ENCODE measurements at regions not wholly inside any gene's neighbourhood (a gene's known extent, or its start where the extent isn't known, plus 50 kb on each side); places are given as distances from the start of the nearest gene placed in this dataset.
A peak's percentile ranks its signal among the peaks of the same experiment; 100 is the strongest.

DNA sequence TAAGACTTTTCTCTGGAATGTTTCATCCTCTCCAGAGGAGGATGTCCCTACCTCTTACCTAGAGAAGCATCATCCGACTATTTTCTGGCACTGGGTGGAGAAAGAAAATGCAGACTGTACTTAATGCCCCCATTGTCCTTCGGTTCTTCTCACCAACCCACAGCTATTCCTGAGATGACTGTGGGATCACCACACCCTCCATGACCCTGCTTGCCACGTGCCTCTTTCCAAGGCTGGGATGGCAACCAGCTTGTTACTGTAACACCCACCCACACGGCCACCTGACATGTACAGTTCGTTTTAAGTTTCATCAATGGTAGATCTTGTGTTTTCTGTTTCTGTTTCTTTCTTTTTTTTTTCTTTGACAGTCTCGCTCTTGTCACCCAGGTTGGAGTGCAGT lies 365.2 kb downstream of the FBXO15 start:
- DNase-seq = no peak

DNA sequence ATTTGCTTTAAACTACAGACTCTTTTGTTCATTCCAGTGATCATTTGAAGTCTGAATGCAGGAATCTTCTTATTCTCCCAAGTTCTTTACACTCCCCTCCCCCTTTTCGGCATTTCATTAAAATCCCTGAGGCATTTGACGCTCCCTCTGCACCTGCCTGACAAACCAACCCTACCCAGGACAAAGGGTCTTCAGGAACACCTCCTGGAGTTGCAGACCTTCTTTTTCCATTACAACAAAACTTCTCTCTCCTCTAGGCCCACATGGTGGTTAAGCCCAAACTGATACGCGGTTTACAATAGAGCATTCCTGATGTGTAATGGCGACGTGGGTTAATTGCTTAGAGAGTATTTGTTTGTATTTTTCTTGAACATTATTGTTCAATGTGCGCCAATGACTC lies 367.4 kb downstream of the FBXO15 start:
- DNase-seq = no peak

DNA sequence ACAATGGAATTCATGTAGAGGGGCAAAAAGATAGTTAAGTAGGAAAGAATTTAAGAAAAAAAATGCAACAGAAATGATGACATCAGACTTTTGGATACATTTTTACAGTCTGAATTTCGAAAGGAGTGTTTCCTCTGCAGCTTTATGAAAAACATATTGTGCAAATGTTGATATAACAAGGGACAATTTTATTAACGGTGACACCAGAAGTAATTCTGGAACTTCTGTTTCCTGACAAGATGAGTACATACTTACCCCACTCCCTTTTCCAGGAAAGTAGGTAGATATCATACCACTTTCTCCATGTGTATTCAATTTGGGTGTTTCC lies 369.6 kb downstream of the FBXO15 start:
- no peak for DNase-seq

DNA sequence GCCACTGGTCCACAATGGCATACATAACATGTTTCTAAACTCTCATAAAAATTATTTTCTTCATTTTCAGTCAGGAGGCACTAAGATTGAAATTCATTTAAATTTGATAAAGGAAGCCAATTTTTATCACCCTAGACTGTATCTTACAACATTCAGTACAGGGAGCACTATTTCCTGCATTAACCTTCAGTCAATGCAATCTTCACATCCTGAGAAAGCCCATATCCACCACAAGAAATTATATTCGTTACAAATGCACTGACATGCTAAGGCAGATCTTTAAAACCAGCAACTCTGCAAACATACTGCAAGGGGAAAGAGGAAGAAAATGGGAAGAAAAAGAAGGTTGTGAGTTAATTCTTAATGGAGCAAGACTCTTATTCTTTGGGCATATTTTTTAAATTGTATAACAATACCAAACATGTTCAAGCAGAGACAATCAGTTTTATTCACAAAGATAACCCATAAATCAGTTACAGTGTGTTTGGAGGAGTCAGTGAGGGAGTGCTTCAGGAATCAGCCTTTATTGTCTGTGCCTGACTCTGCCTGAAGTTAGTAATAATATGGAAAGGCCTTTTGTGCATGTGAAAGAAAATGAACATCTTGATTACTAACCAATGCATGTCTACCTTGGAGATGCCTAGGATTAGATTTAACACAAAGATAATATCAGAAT lies 370.1 kb downstream of the FBXO15 start:
- DNase-seq = no peak

DNA sequence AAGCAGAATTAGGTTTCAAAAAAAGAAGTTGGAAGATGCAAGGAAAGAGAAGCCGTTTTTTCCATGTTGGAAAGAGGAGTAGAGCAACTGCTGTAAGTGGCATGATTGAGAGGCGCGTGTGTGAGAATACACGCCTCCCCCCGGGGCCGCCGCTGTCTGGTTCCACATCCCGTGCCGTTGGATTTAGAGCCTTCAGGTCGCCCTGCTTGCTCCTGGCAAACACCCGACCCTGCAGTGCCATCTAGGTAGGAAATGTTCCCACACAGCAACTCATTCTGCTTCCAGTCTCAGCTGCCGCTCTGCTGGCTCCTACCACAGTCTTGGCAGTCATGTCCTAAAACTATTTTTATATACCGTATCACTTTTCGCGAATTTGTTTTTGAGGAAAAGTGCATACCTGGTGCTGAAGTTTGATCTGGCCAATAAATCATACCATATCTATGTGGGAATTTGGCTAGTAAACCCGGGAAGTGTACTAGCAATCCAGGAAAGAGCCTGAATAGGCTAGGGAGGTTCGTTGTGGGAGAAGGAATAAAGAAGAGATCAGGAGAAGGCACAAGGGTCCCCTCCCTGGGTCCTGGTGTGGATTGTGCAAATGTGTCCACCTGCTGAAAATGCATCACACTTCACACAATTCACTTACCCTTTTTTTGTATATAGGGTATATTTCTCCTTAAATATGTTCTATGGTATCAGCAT lies 372.7 kb downstream of the FBXO15 start:
- no peak for DNase-seq

DNA sequence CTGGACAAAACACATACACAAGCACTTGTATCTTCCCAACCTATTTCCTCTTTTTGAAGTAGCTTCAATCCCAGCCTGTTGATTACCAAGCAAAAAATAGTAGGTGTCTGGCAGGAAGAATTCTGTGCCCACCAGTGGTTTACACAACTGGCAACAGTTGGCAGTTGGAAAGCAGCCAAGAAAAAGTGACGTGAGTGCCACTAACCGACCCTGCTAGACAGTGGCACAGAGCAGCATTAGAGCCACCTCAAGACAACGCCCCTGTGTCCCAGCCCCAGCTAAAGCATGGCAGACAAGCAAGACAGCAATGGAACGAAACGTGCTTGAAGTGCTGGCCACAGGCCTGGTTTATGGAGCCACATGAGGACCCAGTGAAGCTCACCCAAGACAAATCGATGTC lies 379.6 kb downstream of the FBXO15 start:
- DNase-seq = no peak

DNA sequence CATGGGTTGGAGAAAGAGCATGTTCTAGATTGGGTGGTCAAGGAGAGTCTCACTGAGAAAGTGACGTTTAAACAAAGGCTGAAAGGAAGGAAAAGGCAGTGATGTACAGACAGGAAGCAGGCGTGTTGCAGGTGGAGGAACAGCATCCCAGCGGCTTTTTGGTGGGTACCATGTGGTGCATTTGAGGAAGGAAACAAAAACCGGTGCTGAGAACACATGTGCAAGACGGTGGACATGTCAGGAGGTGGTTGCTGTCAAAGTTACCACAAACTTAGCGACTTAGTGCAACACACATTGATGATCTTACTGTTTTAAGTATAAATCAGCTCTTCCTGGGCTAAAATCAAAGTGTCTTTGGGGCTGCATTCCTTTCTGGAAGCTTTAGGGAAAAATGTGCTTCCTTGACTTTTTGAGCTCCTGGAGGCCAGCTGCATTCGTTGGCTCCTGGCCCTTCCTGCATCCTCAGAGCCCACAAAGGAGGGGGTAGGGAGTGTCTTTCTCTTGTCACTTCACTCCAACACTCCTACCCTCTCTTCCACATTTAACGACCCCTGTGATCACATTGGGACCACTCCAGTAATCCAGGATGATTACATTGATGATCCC lies 380.6 kb downstream of the FBXO15 start:
- no peak for DNase-seq

DNA sequence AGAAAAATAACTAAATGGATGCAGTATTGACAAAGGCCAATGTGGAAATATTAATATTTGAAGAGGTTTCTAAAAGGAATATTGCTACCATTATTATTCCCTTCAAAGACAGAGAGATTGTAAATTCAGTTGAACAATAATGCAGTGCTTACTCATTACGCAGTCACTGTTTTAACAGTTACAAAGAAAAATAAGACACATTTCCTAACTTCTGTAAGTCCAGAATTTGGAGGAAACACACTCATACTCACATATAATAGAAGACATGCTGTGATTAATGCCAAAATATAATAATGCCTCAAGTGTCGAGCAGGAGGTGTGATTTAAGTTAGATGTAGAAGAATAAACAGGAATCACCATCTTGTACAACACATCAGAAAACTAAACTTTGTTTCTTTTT lies 389.2 kb downstream of the FBXO15 start:
- no peak for DNase-seq

DNA sequence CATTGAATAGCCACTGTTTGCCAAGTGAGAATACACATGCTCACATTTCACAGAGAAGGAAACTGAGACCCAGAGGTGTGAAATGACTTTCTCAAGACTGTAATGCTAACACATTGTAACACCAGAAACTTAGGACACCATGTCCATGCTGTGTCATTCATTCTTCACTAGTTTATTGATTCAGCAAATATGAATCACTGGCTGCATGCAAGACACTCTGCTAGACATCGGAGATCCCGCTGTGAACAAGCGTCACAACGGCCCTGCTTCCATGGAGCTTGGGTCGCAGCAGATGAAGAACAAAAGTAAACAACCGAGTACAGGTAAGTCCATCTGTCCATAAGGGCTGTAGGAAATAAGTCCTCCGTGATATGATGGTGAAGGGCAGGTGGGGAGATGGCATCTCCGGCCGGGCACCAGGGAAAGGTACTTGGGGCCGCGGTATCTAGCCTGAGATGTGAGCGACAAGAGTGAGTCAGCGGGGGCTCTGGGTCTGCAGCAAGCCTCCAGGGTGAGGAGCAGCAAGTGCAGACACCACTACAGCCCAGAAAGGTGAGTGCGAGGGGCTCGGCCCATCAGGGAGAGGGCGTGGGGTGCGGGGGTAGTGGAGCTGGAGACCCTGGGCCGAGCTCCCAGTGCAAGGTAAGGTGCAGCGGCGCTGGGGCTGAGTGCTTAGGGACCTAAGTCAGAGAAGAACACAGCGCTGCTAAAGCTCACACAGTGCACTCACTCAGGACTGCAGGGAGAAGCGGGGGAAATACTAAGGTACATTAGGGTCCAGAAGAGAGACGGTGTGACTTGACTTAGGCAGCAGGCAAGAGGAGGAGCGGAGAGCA lies 391.2 kb downstream of the FBXO15 start:
- DNase-seq = no peak

DNA sequence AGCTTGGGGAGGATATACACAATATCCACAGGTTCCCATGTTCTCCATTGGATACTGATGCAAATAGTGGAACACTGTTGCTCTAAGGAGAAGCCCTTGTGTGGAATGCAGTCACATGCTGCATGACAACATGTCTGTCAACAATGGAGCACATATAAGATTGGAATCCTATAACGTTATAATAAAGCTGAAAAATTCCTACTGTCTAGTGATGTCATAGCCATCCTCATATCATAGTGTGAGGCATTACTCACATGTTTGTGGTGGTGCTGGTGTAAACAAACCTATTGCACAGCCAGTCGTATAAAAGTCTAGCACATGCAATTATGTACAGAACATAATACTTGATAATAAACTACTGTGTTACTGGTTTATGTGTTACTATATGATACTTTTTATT lies 394.7 kb downstream of the FBXO15 start:
- no peak for DNase-seq

DNA sequence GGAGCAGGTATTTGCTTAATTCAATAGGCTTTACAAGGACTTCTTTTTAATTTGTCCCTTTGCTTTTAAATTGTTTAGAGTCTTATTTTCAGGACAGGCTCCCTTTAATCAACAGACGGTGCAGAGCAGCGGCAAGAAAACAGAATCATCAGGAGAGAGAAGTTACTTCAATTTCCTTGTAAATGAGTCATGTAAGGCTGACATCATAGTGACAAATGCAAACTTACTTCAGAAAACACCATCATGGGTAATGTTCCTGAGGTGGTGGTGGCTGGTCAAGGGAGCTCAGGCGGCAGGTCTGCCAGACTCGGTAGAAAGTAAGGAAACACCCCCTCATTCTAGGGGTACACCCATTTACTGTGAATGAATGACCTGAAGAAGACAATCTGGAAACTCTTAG lies 395.1 kb downstream of the FBXO15 start:
- DNase-seq = no peak

DNA sequence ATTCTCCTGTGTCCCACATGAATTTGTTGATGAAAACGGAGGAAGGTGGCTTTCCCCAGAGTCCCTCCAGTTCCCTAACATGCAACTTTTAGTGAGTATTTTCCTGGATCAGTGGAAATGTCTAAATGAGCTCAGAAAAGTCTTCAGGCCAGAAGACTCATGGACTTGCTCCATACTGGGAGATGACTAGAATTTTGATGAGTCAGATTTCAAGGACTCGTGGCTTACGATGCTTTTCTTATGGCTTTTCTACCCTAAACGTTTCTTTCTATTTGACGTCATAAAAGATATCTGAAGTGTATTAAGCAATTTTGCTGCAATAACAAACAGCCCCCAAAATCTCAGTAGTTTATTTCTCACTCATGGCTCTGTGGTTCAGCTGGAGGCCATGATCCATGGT lies 397.6 kb downstream of the FBXO15 start:
- no peak for DNase-seq

DNA sequence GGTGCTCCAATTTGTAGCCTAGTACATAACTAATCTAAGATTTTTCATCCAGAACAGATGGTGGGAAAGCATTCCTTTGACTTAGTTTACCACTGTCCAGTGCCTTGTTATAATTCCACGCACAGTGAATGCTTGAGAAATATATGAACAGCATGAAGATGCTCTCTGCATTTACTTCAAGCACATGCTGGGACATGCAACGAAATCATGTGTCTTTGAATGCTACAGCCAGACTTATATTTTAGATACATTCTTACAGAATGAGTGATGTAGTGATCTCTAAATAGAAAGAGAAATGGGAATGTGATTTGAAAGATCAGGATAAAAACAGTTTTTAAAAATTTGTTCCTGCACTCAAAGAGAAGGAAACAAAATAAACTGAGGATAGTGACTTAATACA lies 398.3 kb downstream of the FBXO15 start:
- no peak for DNase-seq

DNA sequence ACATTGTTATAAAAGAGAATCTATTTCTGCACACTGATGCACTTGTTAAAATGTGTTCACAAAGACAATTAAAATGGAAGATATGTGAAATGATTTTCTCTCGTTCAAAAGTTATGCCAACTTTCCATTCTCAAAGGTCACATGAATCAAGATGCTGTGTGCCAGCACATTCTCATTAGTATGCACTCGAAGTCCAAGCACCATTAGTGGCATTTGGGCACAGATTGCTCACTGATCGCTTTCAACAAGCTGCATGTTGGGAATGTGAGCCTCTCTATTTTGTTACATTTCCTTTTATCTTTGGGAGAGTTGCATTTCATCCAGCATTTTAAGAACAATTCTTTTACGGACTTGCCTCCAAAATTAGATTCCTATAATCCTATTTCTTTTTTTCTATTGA lies 398.9 kb downstream of the FBXO15 start:
- peak in 1 of 2 donors; percentile 8 for DNase-seq

DNA sequence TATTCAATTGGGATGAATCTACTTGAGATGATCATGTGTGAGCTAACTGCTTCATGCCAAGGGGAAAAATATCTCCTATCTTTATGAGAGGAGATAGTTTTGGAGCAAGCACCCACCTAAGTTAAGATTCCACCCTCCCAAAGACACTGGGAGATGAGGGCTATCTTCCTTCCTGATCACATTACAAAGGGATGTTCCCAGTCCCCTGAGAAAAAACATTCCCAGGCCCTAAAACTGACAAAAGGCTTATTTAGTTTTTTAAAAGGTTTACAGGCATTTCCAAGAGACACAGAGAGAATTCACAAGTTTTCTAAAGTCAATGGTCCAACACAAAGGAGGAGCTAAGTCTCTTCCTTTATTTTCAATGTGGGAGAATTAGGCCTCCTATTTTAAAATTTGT lies 401.5 kb downstream of the FBXO15 start:
- no peak for DNase-seq

DNA sequence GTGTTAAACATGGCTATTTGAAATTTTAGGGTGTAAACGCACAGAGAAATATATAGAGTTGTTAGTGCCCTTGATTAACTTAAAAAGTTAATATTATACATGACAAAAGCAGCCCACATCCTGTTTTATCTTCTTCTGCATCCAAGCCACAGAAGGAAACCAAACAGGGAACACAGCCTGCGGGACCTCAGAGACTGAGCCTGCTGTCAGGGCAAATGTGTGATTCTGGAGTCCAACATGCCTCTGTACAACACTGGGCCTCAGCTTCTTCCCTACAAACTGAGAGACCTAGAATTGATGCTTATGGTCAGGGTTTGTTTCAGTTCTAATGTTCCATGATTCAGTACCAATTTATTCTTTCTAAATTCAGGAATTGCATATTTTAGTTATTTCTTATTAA lies 404.7 kb downstream of the FBXO15 start:
- no peak for DNase-seq

DNA sequence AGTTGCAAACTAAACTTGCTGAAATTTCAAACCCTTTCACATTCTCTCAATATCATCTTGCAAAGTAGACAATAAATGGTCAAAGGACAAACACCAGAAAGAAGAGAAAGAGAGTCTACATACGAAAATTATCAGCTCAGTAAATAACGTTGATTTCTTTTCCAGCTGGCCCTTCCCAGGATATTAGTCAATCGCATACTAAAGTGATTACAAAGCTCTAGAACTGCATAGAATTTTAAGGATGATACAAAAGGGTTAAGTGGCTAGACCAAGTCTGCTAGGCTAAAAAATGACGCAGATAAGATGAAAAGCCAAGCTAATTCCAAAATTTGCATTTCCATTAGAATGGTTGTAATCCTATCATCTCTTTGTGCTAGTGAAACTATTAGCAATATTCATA lies 405.7 kb downstream of the FBXO15 start:
- no peak for DNase-seq

DNA sequence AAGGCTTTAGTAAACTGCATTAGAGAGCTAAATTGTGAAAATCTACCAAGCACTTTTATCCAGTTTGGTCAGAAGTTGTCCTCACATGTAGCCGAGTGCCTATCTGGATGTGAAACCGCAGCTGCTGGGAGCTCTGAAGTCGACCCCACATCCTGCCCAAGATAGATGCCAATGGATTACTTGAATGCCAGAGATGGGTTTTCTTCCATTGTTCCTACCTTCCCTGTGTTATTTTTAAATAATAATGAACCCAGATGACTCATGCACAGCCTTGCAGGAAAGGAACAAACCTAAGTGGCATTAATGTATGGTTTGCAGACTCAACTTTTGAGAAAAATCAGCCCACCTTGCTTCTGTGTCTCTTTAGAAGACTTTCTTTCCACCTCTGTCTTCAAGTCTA lies 408.5 kb downstream of the FBXO15 start:
- DNase-seq = no peak

DNA sequence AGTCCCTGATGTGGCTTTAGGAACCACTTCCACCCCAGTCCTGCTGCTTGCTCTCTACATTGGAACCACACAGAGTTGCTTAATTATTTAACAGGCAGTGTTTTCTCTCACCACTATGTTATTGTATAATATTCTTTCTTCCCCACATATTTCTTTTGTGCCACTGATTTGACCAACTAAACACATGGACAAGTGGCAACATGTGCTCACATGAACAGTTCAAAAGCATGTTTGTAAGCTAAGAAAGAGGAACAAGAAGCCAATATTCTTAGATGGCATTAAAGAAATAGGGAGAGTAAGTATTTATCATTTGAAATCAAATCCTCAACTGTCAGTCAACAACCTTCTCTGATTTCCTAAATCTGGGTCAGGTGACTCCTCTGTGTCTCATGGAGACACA lies 409.6 kb downstream of the FBXO15 start:
- no peak for DNase-seq

DNA sequence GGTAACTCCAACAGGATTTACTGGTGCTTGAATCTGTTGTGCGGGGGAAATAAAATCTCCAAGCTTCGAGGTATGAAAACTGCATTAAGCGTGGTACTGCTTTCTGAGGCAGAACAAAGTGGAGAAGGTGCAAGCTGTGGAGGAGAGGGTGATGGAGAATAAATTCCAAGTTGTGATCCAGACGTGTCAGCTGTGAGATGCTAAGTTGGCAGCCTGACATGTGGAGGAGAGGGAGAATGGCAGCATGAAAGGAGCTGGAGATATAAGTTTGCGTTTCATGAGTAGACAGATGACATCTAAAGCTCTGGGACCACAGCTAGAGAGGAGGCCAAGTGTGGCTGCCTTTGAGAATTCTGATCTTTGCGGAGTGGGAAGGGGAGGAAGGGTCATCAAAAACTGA lies 411.8 kb downstream of the FBXO15 start:
- DNase-seq = no peak

DNA sequence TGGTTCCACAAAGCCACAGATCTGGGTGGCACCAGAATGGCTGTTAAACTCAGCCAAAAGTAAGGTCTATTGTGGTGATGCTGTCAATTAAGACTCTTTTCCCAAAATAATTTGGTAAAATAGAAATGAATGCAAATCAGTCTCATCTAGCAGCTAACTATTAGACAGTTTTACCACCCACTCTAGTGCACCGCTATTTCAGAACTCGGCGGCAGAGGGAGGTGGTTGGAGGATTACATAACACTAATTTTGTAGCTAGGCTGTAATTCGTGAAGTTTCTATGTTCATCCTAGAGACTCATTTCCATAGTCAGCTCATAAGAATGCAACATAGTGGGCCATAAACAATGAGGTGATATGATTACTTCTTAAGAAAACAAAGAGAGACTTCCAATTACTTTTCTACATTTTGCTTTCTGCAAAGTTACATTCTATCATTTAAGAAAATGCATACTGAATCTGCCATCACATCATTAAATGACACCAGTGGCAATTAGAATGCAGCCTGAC lies 413.8 kb downstream of the FBXO15 start:
- DNase-seq = peak in 1 of 2 donors; percentile 25

DNA sequence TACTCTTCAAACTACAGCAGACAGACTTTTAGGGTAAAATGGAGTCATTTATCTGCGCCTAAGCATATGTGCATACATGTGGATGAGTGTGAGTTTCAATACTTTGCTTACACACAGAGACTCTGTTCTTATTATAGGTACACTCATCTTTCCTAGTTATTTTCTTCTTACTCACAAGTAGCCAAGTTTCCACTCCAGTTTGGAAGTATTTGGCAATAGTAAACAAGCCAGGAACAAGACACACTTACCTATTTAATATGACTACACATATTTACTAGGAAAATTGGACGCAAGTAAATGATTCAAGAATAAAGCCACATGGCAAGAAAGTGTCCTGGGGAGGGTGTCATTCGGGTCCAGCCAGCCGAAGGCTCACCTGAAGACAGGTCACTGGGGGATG lies 414.3 kb downstream of the FBXO15 start:
- no peak for DNase-seq

DNA sequence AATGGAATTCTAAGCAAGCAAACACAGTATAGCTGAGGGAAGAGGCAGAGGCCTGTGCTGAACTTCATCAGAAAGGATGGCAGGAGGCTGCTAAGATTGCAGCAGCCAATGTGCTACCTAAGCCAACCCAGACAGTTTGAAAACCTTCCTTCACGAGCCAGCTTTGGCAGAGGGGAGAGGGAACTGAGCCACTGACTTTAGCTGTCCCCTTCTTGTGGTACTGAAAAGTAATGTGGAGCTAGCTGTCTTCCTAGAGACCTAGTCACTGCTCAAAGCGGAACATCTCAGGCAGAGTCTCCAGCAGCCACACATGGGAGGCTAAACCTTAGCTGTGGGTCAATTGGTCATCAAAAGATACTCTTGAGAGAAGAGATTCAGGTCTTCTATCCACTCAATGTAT lies 419.0 kb downstream of the FBXO15 start:
- no peak for DNase-seq

DNA sequence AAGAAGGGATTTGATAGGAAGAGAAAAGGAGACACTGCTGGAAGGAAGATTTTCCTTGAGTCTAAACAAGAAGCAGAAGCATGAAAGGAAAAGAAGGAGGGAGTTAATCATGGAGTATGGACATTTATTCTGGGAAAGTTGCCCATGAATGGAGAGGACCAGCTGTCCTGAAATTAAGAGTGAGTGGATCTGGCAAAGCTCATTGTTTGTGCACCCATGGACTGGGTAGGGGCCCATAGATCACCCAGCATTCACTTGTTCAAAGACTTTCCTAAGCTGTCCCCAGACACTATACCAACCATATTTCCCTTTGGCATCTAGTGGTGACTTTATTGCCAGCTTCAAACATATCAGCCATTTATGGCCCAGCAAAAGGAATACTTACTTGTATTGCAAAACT lies 422.7 kb downstream of the FBXO15 start:
- DNase-seq = no peak

Data from hippocampal formation (tissue), 2 donors.